ENCODE measurements at regions not wholly inside any gene's neighbourhood (a gene's known extent, or its start where the extent isn't known, plus 50 kb on each side); places are given as distances from the start of the nearest gene placed in this dataset.

DNA sequence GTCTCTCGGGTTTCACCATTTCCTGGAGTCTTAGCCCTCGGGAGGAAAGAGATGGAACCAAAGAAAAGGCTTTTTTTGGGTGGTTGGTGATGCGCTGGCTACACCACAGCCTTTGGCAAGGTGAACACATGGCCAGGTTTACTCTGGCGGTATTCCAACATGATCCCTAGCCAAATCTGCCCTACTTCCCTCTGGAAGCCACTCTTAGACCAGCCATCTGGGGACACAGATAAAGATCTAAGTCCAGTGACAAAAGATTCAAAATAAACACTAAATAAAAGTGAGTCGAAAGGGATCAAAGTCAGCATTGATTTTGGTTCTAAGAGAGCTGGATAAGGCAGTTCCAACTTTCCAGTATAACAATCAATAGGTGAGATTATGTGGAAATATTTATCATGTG, 694.5 kb downstream of the VRK1 start:
- no peak for TF ChIP-seq CTCF (IDR thresholded peaks at IDR 0.05; ENCODE audit: low read depth, low read length, missing control alignments)
- in situ Hi-C loops (cut with HindIII; ENCODE audit: low sequenced_read_pairs), result no loop called here
- DNase-seq (ENCODE audit: low read depth), result no peak
- no peak overlapping the region for H3K4me3 ChIP-seq (ENCODE audit: low read depth, low read length)

- H3K4me3 ChIP-seq (ENCODE audit: low read depth, low read length), result no peak overlapping the region
- no peak for TF ChIP-seq CTCF (IDR thresholded peaks at IDR 0.05; ENCODE audit: low read depth, low read length, missing control alignments)
- DNase-seq (ENCODE audit: low read depth), result no peak
- in situ Hi-C loops (cut with HindIII; ENCODE audit: low sequenced_read_pairs), result no loop called here
Measured at GRCh38 chr14:97499790-97500481, 702.8 kb downstream of the VRK1 start.

GRCh38 chr14:97506626-97507025, 709.4 kb downstream of the VRK1 start:
- no peak for DNase-seq (ENCODE audit: low read depth)
- TF ChIP-seq CTCF (IDR thresholded peaks at IDR 0.05; ENCODE audit: low read depth, low read length, missing control alignments), result no peak

DNA sequence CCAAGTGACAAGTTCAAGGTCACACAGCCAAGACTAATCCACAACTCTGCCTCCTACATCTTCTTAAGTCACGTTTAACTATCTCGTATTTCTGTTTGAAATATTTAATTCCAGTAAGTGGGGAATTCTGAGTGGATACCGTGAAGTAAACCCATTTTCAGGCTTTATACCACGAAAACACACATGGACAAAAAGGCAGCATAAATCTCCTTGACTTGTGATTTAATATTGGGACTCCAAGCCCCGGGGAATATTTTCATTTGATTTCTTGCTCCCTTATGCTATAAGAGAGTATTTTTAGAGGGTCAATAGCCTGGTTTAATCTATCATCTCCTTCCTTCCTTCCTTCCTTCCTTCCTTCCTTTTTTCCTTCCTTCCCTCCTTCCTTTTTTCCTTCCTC, 716.7 kb downstream of the VRK1 start:
- in situ Hi-C loops (cut with HindIII; ENCODE audit: low sequenced_read_pairs), result no loop called here
- no peak overlapping the region for H3K4me3 ChIP-seq (ENCODE audit: low read depth, low read length)
- no peak for DNase-seq (ENCODE audit: low read depth)
- TF ChIP-seq CTCF (IDR thresholded peaks at IDR 0.05; ENCODE audit: low read depth, low read length, missing control alignments), result no peak

More at GRCh38 chr14:97506626-97507025, 709.4 kb downstream of the VRK1 start:
- no peak overlapping the region for H3K4me3 ChIP-seq (ENCODE audit: low read depth, low read length)
- in situ Hi-C loops (cut with HindIII; ENCODE audit: low sequenced_read_pairs), result no loop called here

GRCh38 chr14:97517566-97518234, 720.5 kb downstream of the VRK1 start:
- DNase-seq (ENCODE audit: low read depth), result no peak
- H3K4me3 ChIP-seq (ENCODE audit: low read depth, low read length), result no peak overlapping the region
- no peak for TF ChIP-seq CTCF (IDR thresholded peaks at IDR 0.05; ENCODE audit: low read depth, low read length, missing control alignments)
- in situ Hi-C loops (cut with HindIII; ENCODE audit: low sequenced_read_pairs), result no loop called here

DNA sequence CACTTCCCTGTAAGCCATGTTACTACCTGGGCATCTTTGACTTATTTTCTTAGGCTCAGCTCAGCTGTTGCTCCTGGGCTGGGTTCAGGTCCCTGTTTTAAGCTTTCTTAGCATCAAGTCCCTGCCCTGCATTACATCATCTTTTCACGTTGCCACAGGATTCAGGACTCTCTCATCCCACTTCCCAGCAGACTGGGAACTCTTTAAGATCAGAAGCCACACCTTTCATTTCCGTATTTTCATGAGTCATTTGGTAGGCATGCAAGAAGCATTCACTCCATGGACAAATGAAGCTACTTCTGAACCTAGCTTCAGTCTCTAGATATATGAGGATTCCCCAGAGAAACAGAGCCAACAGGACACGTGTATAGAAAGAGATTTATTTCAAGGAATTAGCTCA, 726.8 kb downstream of the VRK1 start:
- no peak for TF ChIP-seq CTCF (IDR thresholded peaks at IDR 0.05; ENCODE audit: low read depth, low read length, missing control alignments)
- in situ Hi-C loops (cut with HindIII; ENCODE audit: low sequenced_read_pairs), result no loop called here
- no peak for DNase-seq (ENCODE audit: low read depth)
- no peak overlapping the region for H3K4me3 ChIP-seq (ENCODE audit: low read depth, low read length)
